SK-N-SH (cell line): ENCODE measurements at regions not wholly inside any gene's neighbourhood (a gene's known extent, or its start where the extent isn't known, plus 50 kb on each side); places are given as distances from the start of the nearest gene placed in this dataset.

Experiments
- CHD2 ChIP-seq: fragments of 150-350 bp; IDR thresholded peaks from 2 replicates; pipeline ENCODE4 v1.6.1; 2018; ENCODE audit warnings: low read length; ENCODE audit not compliant: partially characterized antibody
- EP300 ChIP-seq, 2 experiments: IDR thresholded peaks; 2 replicates each; pipeline versions ENCODE4 v1.4.0 to v1.6.1; 2012; ENCODE audit warnings: borderline replicate concordance in 1 of 2, low read depth in 1 of 2, low read length in 1 of 2
- NRF1 ChIP-seq: IDR thresholded peaks from 2 replicates; pipeline ENCODE4 v1.6.1; 2012; ENCODE audit warnings: low read depth, mild to moderate bottlenecking, low read length
- POLR2AphosphoS5 ChIP-seq: IDR thresholded peaks from 2 replicates; pipeline ENCODE4 v1.6.1; 2012; ENCODE audit warnings: low read depth, low read length
- RFX5 ChIP-seq: IDR thresholded peaks from 2 replicates; pipeline ENCODE4 v1.6.1; 2012; ENCODE audit warnings: mild to moderate bottlenecking, improper control_type of control experiment, low read length
- RXRA ChIP-seq: IDR thresholded peaks from 2 replicates; pipeline ENCODE4 v1.4.0; 2012; ENCODE audit warnings: low read depth, mild to moderate bottlenecking, borderline replicate concordance
- TF ChIP-seq, protein P1 (sequence below): IDR thresholded peaks from 2 replicates; pipeline ENCODE4 v1.4.0; 2012; ENCODE audit warnings: low read depth, borderline replicate concordance
- TF ChIP-seq, protein P2 (sequence below): fragments of 200-600 bp; sonication (generic); IDR thresholded peaks from 2 replicates; pipeline ENCODE4 v1.6.1; 2017; ENCODE audit warnings: antibody characterized with exemption, mild to moderate bottlenecking, moderate library complexity
- TF ChIP-seq, protein P3 (sequence below): fragments of 150-350 bp; IDR thresholded peaks from 2 replicates; pipeline ENCODE4 v1.6.1; 2016; ENCODE audit warnings: mild to moderate bottlenecking, low read depth, low read length
- TF ChIP-seq, protein P4 (sequence below): IDR thresholded peaks from 2 replicates; pipeline ENCODE4 v1.4.0; 2012; ENCODE audit warnings: low read depth
- TF ChIP-seq, protein P5 (sequence below): IDR thresholded peaks from 2 replicates; pipeline ENCODE4 v1.6.1; 2012; ENCODE audit warnings: mild to moderate bottlenecking, low read depth, low read length, moderate library complexity

DNA sequence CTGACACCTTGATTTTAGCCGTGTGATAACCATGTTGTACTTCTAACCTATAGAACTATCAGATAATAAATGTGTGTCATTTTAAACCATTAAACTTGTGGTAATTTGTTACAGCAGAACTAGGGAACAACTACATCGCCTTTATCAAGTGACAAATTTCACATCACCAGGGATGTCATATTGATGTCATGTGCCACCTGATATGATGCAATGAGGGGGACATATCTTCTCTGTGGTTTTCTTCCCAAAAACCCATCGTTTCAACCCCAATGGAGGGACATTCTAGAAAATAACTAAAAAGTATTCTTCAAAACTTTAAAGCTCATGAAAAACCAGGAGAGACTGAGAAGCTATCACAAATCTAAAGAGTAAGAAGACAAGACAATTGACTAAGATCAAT lies 212.2 kb downstream of the ETV1 start:
- TF ChIP-seq, protein P1, sequence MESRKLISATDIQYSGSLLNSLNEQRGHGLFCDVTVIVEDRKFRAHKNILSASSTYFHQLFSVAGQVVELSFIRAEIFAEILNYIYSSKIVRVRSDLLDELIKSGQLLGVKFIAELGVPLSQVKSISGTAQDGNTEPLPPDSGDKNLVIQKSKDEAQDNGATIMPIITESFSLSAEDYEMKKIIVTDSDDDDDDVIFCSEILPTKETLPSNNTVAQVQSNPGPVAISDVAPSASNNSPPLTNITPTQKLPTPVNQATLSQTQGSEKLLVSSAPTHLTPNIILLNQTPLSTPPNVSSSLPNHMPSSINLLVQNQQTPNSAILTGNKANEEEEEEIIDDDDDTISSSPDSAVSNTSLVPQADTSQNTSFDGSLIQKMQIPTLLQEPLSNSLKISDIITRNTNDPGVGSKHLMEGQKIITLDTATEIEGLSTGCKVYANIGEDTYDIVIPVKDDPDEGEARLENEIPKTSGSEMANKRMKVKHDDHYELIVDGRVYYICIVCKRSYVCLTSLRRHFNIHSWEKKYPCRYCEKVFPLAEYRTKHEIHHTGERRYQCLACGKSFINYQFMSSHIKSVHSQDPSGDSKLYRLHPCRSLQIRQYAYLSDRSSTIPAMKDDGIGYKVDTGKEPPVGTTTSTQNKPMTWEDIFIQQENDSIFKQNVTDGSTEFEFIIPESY: no peak
- TF ChIP-seq NRF1: no peak
- TF ChIP-seq POLR2AphosphoS5: no peak
- TF ChIP-seq, protein P2, sequence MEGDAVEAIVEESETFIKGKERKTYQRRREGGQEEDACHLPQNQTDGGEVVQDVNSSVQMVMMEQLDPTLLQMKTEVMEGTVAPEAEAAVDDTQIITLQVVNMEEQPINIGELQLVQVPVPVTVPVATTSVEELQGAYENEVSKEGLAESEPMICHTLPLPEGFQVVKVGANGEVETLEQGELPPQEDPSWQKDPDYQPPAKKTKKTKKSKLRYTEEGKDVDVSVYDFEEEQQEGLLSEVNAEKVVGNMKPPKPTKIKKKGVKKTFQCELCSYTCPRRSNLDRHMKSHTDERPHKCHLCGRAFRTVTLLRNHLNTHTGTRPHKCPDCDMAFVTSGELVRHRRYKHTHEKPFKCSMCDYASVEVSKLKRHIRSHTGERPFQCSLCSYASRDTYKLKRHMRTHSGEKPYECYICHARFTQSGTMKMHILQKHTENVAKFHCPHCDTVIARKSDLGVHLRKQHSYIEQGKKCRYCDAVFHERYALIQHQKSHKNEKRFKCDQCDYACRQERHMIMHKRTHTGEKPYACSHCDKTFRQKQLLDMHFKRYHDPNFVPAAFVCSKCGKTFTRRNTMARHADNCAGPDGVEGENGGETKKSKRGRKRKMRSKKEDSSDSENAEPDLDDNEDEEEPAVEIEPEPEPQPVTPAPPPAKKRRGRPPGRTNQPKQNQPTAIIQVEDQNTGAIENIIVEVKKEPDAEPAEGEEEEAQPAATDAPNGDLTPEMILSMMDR: no peak
- no peak for TF ChIP-seq RXRA
- TF ChIP-seq EP300 (IDR thresholded peaks at IDR 0.05; ENCODE audit: borderline replicate concordance in 1 of 2, low read depth in 1 of 2, low read length in 1 of 2): no peak
- TF ChIP-seq, protein P3, sequence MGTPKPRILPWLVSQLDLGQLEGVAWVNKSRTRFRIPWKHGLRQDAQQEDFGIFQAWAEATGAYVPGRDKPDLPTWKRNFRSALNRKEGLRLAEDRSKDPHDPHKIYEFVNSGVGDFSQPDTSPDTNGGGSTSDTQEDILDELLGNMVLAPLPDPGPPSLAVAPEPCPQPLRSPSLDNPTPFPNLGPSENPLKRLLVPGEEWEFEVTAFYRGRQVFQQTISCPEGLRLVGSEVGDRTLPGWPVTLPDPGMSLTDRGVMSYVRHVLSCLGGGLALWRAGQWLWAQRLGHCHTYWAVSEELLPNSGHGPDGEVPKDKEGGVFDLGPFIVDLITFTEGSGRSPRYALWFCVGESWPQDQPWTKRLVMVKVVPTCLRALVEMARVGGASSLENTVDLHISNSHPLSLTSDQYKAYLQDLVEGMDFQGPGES: no peak
- TF ChIP-seq, protein P4, sequence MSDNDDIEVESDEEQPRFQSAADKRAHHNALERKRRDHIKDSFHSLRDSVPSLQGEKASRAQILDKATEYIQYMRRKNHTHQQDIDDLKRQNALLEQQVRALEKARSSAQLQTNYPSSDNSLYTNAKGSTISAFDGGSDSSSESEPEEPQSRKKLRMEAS: no peak
- no peak for TF ChIP-seq CHD2
- TF ChIP-seq, protein P5, sequence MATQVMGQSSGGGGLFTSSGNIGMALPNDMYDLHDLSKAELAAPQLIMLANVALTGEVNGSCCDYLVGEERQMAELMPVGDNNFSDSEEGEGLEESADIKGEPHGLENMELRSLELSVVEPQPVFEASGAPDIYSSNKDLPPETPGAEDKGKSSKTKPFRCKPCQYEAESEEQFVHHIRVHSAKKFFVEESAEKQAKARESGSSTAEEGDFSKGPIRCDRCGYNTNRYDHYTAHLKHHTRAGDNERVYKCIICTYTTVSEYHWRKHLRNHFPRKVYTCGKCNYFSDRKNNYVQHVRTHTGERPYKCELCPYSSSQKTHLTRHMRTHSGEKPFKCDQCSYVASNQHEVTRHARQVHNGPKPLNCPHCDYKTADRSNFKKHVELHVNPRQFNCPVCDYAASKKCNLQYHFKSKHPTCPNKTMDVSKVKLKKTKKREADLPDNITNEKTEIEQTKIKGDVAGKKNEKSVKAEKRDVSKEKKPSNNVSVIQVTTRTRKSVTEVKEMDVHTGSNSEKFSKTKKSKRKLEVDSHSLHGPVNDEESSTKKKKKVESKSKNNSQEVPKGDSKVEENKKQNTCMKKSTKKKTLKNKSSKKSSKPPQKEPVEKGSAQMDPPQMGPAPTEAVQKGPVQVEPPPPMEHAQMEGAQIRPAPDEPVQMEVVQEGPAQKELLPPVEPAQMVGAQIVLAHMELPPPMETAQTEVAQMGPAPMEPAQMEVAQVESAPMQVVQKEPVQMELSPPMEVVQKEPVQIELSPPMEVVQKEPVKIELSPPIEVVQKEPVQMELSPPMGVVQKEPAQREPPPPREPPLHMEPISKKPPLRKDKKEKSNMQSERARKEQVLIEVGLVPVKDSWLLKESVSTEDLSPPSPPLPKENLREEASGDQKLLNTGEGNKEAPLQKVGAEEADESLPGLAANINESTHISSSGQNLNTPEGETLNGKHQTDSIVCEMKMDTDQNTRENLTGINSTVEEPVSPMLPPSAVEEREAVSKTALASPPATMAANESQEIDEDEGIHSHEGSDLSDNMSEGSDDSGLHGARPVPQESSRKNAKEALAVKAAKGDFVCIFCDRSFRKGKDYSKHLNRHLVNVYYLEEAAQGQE: no peak
- no peak for TF ChIP-seq RFX5
